Dendritic cell treated with granulocyte-macrophage colony-stimulating factor and Interleukin-4, amounts not matched to agents 40 ng/mL and 50 ng/mL, for 4 days (primary cell): ENCODE measurements at regions not wholly inside any gene's neighbourhood (a gene's known extent, or its start where the extent isn't known, plus 50 kb on each side); places are given as distances from the start of the nearest gene placed in this dataset.
"Not testable (repeated sequence)": the region's sequence is repeated elsewhere in the genome, so short reads cannot be mapped to it uniquely, and the experiment has no call there.

ENCODE experiments used
- H3K27ac Mint-ChIP-seq: one replicate; pipeline ENCODE4 v1.8.0; 2022; ENCODE audit warnings: mild to moderate bottlenecking, mixed read lengths
- H3K27me3 Mint-ChIP-seq: one replicate; pipeline ENCODE4 v1.8.0; 2022; ENCODE audit warnings: mild to moderate bottlenecking, mixed read lengths
- H3K36me3 Mint-ChIP-seq: one replicate; pipeline ENCODE4 v1.8.0; 2022; ENCODE audit warnings: low read depth, mixed read lengths
- H3K4me1 Mint-ChIP-seq: one replicate; pipeline ENCODE4 v1.8.0; 2022; ENCODE audit warnings: low read depth, mixed read lengths
- H3K4me3 Mint-ChIP-seq: one replicate; pipeline ENCODE4 v1.8.0; 2022; ENCODE audit warnings: mild to moderate bottlenecking, moderate library complexity, mixed read lengths
- H3K9me3 Mint-ChIP-seq: one replicate; pipeline ENCODE4 v1.8.0; 2022; ENCODE audit warnings: mixed read lengths
- intact Hi-C: fragments of 100-400 bp; cut with micrococcal nuclease; formaldehyde crosslinking; loops from one replicate; pipeline ENCODE4 v1.15.0; 2022

DNA sequence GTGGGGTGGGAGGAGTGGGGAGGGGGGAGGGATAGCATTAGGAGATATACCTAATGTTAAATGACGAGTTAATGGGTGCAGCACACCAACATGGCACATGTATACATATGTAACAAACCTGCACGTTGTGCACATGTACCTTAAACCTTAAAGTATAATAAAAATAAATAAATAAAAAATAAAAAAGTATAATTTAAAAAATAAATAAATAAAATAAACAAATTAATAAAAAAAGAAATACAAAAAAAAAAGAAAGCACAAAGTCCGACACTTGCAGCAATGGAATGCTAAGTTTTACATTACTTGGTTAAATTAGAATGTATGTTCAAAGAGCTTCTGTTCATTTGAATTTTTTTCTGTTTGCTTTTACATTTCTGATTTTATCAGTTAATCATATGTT lies 236.5 kb upstream of the POGK start:
- H3K27ac Mint-ChIP-seq, H3K4me1 Mint-ChIP-seq, H3K4me3 Mint-ChIP-seq, H3K9me3 Mint-ChIP-seq, H3K36me3 Mint-ChIP-seq, intact Hi-C loops, H3K27me3 Mint-ChIP-seq: not testable (repeated sequence)

DNA sequence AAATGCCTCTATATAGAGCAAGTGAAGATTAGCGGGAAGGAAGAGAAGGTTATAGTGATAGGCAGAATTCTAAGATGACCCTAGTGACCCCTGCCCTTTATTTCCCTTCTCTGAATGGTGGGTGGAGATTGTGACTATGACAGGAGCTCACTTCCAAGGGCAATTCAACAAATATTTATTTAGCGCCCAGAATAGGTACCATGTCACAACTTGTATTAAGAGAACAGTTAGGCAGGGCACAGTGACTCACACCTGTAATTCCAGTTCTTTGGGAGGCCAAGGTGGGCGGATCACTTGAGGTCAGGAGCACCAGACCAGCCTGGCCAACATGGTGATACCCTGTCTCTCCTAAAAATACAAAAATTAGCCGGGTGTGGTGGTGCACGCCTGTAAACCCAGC lies 236.0 kb upstream of the POGK start:
- intact Hi-C loops, result no loop called here
- Mint-ChIP-seq H3K9me3 (no peaks in the 10 kb centered on the region), H3K27ac (no peak overlapping the region), H3K27me3 (no peaks in the 10 kb centered on the region), H3K36me3 (no peaks in the 10 kb centered on the region), H3K4me1 (no peaks in the 10 kb centered on the region), H3K4me3 (no peak overlapping the region)

DNA sequence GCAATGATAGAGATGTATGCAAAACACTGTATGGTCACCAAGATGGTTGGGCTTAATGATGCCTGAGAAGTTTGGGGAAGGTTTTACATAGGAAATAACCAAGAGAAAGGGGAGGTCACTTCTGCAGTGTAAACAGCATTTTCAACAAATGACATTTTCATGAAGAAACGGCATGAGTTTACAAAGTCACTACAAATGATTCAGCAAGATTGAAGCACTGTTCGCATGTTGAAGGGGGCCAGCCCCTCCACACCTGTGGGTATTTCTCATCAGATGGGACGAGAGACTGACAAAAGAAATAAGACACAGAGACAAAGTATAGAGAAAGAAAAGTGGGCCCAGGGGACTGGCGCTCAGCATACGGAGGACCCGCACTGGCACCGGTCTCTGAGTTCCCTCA lies 234.1 kb upstream of the POGK start:
- Mint-ChIP-seq H3K4me3 (no peak overlapping the region), H3K27me3 (no peaks in the 10 kb centered on the region), H3K36me3 (no peaks in the 10 kb centered on the region), H3K4me1 (no peaks in the 10 kb centered on the region), H3K27ac (no peak overlapping the region), H3K9me3 (no peaks in the 10 kb centered on the region)
- intact Hi-C loops, result no loop called here

DNA sequence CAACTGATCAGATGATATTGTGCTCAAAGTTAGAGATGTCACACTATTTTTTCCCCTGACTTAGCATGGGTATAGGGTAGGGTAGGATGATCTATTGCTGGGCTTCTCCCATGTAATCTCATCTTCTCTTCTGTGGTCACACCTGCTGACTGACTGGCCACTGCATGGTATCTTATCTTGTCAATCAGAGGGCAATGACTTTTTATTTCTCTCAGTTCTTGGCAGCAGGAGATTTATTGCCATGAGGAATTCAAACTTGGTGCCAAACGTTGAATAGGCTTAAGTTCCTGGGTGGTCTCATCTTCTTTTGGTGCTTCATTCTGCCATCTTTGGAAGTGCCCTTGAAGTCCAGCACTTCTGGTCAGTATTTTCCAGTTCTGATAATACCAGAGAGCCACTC lies 226.4 kb upstream of the POGK start:
- no peaks in the 10 kb centered on the region for H3K9me3 Mint-ChIP-seq
- H3K27ac Mint-ChIP-seq, result no peak overlapping the region
- no peaks in the 10 kb centered on the region for H3K4me1 Mint-ChIP-seq
- no peaks in the 10 kb centered on the region for H3K27me3 Mint-ChIP-seq
- H3K36me3 Mint-ChIP-seq, result no peaks in the 10 kb centered on the region
- intact Hi-C loops, result no loop called here
- no peak overlapping the region for H3K4me3 Mint-ChIP-seq

DNA sequence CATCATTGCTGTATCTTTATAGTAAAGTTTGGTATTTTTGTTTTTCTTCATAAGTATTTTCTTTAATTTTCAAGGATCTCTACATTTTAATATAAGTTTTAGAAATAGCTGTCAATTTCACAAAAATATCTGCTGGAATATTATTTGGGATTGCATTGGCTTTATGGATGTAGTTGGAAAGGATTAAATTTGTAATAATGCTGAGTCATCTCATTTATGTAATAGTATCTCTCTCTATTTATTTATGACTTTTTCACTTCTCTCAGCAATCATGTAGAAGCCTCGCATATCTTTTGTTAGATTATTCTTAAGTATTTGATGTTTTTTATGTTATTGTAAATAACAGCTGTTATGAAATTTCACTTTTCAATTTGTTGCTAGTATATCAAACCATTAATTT lies 223.1 kb upstream of the POGK start:
- H3K36me3 Mint-ChIP-seq, result no peaks in the 10 kb centered on the region
- H3K27me3 Mint-ChIP-seq, result no peaks in the 10 kb centered on the region
- H3K4me1 Mint-ChIP-seq, result no peaks in the 10 kb centered on the region
- H3K27ac Mint-ChIP-seq, result no peak overlapping the region
- H3K4me3 Mint-ChIP-seq, result no peak overlapping the region
- H3K9me3 Mint-ChIP-seq, result no peaks in the 10 kb centered on the region
- intact Hi-C loops, result no loop called here

DNA sequence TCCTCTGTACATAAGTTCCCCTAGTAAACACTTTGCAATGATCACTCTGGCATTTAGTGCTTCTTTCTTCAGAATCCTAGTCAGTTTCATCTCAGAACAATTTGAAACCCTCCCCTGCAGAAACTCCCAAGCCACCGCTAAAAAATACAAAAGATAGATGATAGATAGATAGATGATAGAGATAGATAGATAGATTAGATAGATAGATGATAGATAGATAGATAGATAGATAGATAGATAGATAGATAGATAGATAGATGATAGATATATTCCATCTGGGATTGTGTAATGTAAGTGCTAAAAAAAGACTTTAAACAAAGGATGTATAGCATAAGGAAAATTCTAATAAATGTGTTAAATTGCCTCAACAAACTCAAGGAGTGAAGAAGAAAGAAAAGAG lies 212.6 kb upstream of the POGK start:
- Mint-ChIP-seq H3K9me3 (no peaks in the 10 kb centered on the region), H3K27ac (no peak overlapping the region), H3K36me3 (no peaks in the 10 kb centered on the region), H3K4me3 (no peak overlapping the region), H3K4me1 (no peaks in the 10 kb centered on the region), H3K27me3 (no peaks in the 10 kb centered on the region)
- intact Hi-C loops, result no loop called here

DNA sequence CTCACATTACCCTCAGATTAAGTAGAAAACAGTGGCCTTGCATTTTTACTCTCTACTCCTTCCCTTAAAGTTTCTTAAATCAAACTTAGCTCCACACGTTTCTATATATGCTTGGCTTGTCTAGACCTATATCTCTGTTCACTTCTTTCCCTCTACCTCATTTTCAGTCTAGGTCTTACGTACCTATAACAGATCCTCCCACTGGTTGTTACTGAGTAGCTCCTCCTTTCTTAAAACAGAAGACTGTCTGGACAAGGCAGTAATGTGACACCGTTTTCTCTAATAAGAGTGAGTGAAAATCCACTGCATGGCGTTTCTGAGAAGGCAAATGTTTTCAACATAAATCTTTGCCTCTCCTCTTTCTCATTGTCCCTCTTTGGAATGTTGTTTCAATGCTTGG lies 211.7 kb upstream of the POGK start:
- Mint-ChIP-seq H3K27me3 (no peaks in the 10 kb centered on the region), H3K9me3 (no peaks in the 10 kb centered on the region), H3K36me3 (no peaks in the 10 kb centered on the region), H3K27ac (no peak overlapping the region), H3K4me3 (no peak overlapping the region), H3K4me1 (no peaks in the 10 kb centered on the region)
- intact Hi-C loops, result no loop called here

DNA sequence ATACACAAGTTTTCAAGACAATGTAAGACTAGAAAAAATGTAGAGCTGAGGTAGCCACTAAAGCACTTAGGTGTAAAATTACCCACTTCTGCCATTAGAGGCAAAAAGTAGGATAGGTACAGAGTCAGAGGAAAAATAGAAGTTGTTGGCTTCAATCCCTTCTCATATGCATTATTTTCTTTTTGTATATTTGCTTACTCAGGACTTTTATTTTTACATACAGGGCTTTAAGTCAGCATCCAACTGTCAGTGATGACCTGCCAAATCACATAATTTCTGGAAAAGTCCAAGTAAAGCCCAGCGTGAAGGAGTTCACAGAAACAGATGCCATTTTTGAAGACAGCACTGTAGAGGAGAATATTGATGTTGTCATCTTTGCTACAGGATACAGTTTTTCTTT lies 211.0 kb upstream of the POGK start:
- H3K4me1 Mint-ChIP-seq, result no peaks in the 10 kb centered on the region
- intact Hi-C loops, result no loop called here

DNA sequence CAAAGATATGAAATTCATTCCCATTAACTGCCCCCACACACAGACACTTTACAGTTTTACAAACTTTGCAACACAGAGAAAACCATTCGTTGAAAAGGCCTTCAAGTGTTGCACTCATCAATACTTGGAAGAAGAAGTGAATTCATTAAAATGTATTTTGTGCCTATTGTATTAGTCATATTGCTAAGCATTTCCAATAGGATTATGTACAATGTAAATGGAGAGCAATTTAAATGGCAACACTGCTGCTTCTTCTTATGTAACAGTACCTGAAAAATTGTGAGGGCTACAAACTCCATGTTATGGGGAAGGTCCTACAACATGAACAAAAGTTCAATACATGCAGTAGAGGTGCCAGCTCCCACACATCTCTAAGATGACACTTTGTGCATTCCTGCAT lies 209.3 kb upstream of the POGK start:
- Mint-ChIP-seq H3K36me3 (no peaks in the 10 kb centered on the region), H3K4me3 (no peak overlapping the region), H3K9me3 (no peaks in the 10 kb centered on the region), H3K27ac (no peak overlapping the region), H3K27me3 (no peaks in the 10 kb centered on the region), H3K4me1 (no peaks in the 10 kb centered on the region)
- intact Hi-C loops, result no loop called here

More for the DNA sequence above, 211.0 kb upstream of the POGK start:
- Mint-ChIP-seq H3K27ac (no peak overlapping the region), H3K9me3 (no peaks in the 10 kb centered on the region), H3K27me3 (no peaks in the 10 kb centered on the region), H3K4me3 (no peak overlapping the region), H3K36me3 (no peaks in the 10 kb centered on the region)

DNA sequence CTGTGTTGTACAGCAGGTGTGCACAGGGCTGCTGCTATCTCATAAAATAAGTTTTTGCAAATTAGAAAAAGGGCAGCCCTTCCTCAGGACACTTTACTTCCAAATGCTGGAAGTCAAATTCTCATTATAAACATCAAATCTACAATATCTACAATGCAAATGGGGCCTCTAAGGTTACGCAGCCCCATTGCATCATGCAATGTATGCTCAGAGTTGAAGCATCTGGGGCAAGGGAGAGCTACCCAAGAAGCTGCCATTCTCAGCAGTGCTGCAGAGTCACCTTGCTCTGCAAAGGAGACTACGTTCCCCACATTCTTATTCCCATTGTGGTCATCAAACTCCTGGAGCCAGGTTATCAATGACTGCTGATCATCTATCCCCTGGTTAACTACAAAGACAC lies 208.9 kb upstream of the POGK start:
- no peaks in the 10 kb centered on the region for H3K4me1 Mint-ChIP-seq
- no peak overlapping the region for H3K4me3 Mint-ChIP-seq
- no peaks in the 10 kb centered on the region for H3K9me3 Mint-ChIP-seq
- intact Hi-C loops, result no loop called here
- H3K36me3 Mint-ChIP-seq, result no peaks in the 10 kb centered on the region
- no peak overlapping the region for H3K27ac Mint-ChIP-seq
- H3K27me3 Mint-ChIP-seq, result no peaks in the 10 kb centered on the region

DNA sequence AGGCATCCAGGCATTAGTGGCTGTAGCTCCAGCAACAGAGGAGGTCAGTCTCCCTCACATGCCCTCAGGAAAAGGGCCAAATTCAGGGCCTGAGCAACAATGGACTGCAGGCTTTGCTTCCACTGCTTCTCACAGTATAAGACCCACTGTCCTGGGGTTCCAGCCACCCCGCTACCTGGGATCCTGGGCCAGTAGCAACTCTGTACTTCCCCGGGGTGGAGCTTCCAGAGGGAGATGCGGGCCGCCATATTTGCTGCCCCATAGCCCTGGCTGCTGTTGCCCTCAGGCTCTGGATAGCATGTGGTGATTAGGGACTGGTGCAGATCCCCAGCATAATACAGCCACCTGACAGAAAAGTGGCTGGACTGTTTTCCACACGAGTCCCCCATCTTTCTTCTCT lies 201.1 kb upstream of the POGK start:
- Mint-ChIP-seq H3K4me1 (no peaks in the 10 kb centered on the region), H3K27me3 (no peaks in the 10 kb centered on the region), H3K36me3 (no peaks in the 10 kb centered on the region), H3K9me3 (no peaks in the 10 kb centered on the region), H3K27ac (no peak overlapping the region), H3K4me3 (no peak overlapping the region)
- intact Hi-C loops, result no loop called here

DNA sequence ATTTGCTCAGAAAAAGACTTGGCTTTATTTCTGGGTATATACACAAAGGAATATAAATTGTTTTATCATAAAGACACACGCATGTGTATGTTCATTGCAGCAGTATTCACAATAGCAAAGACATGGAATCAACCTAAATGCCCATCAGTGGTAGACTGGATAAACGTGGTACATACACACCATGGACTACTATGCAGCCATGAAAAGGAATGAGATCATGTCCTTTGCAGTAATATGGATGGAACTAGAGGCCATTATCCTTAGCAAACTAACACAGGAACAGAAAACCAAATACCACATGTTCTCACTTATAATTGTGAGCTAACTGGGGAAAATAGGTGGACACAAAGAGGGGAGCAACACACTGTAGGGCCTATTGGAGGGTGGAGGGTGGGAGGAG lies 182.0 kb upstream of the POGK start:
- H3K4me1 Mint-ChIP-seq, intact Hi-C loops, H3K27me3 Mint-ChIP-seq, H3K36me3 Mint-ChIP-seq, H3K4me3 Mint-ChIP-seq, H3K9me3 Mint-ChIP-seq, H3K27ac Mint-ChIP-seq: not testable (repeated sequence)

DNA sequence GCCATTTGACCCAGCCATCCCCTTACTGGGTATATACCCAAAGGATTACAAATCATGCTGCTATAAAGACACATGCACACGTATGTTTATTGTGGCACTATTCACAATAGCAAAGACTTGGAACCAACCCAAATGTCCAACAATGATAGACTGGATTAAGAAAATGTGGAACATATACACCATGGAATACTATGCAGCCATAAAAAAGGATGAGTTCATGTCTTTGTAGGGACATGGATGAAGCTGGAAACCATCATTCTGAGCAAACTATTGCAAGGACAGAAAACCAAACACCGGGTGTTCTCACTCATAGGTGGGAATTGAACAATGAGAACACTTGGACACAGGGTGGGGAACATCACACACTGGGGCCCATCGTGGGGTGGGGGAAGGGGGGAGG lies 172.5 kb upstream of the POGK start:
- H3K4me3 Mint-ChIP-seq, H3K27me3 Mint-ChIP-seq, H3K27ac Mint-ChIP-seq, H3K4me1 Mint-ChIP-seq, H3K9me3 Mint-ChIP-seq, intact Hi-C loops, H3K36me3 Mint-ChIP-seq: not testable (repeated sequence)

DNA sequence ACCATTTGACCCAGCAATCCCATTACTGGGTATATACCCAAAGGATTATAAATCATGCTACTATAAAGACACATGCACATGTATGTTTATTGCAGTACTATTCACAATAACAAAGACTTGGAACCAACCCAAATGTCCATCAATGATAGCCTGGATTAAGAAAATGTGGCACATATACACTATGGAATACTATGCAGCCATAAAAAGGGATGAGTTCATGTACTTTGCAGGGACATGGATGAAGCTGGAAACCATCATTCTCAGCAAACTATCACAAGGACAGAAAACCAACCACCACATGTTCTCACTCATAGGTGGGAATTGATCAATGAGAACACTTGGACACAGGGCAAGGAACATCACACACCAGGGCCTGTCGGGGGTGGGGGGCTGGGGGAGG lies 171.7 kb upstream of the POGK start:
- intact Hi-C loops, result not testable (repeated sequence)

DNA sequence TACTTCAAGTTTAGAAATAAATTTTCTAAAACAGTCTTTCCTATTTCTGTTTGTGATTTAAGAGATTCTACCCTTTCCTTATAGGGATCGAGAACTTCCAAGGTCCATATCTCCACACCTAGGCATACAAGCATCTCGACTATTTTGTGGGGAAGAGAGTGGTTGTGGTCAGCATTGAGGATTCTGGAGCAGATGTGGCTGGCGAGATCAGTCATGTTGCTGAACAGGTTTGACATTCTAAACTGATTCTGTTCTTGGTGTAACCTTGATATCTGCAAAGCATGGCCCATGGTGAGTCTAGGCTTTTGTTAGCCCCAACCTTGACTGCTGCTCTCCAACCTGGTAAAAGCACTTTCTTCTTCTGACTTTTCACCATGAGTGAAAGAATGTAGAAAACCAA lies 167.6 kb upstream of the POGK start:
- Mint-ChIP-seq H3K36me3 (no peaks in the 10 kb centered on the region), H3K4me3 (no peak overlapping the region), H3K27me3 (peaks cover 1% of the 10 kb centered on the region), H3K9me3 (no peaks in the 10 kb centered on the region), H3K27ac (no peak overlapping the region), H3K4me1 (peaks cover 8% of the 10 kb centered on the region)
- intact Hi-C loops, result no loop called here

More for the DNA sequence above, 171.7 kb upstream of the POGK start:
- H3K27ac Mint-ChIP-seq, H3K4me3 Mint-ChIP-seq, H3K9me3 Mint-ChIP-seq, H3K36me3 Mint-ChIP-seq, H3K4me1 Mint-ChIP-seq, H3K27me3 Mint-ChIP-seq: not testable (repeated sequence)

DNA sequence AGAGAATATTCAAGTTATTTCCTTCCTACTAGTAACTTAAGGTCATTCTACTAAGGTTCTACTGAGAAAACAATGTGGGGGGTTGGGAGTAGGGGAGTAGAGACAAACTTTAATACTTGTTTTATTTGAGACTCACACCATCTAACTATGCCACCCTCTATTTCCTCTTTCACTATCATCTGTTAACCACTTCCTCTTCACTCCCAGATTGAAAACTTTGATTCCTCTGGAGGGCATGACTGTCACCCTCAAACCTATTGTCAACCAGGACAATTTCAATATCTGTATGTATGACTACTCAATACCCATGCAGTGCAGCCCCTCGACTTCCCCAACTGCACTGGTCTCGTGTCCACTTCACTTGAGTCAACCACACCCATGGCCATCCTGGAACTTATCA lies 165.6 kb upstream of the POGK start:
- intact Hi-C loops, result no loop called here
- H3K4me1 Mint-ChIP-seq, result peaks cover 8% of the 10 kb centered on the region
- no peak overlapping the region for H3K27ac Mint-ChIP-seq
- peaks cover 1% of the 10 kb centered on the region for H3K27me3 Mint-ChIP-seq
- no peaks in the 10 kb centered on the region for H3K9me3 Mint-ChIP-seq
- H3K4me3 Mint-ChIP-seq, result no peak overlapping the region
- no peaks in the 10 kb centered on the region for H3K36me3 Mint-ChIP-seq
